ENCODE measurements at regions not wholly inside any gene's neighbourhood (a gene's known extent, or its start where the extent isn't known, plus 50 kb on each side); places are given as distances from the start of the nearest gene placed in this dataset.

DNA sequence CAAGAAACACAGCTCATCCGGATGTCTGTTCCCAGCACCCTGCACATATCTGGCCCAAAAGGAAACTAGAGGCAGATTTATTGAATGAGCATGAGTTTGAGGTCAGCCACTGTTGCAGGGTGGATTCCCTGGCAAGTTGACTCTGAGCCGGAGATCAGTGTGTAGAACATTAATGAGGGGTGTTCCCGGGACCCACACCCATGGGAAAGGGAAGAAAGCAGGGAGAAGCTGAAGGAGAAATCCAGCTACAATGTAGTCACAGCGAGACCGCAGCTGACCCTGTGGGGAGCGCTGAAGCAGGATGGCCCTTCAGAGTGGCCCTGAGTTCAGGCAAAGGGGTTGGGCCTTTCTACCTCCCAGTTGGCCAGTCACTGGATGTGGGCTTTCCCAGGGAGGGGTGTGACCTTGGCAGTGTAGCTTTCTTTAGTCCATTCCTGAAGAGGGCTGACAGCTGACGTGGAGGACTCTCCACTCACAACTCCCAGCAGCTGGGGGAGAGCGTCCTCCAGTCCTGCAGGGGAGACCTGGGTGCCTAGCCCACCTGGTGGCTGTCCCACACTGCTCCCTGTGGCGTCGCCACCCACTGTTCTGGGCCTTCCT is 324.2 kb upstream of the ZMIZ1 start:
- Histone ChIP-seq H3K4me1 (ENCODE audit: control insufficient read depth in 1 of 2, insufficient read depth in 2 of 2, low read length in 2 of 2) (peaks cover 3 to 6% of the 10 kb centered on the region in 2 donors), H3K27ac (ENCODE audit: low read length) (no peak overlapping the region), H3K36me3 (ENCODE audit: control insufficient read depth in 1 of 2, insufficient read depth in 2 of 2, low read length in 2 of 2) (no peaks in the 10 kb centered on the region), H3K27me3 (ENCODE audit: low read depth, low read length) (no peaks in the 10 kb centered on the region), H3K4me3 (ENCODE audit: low read depth in 1 of 2, low read length in 2 of 2) (no peak overlapping the region), H3K9me3 (ENCODE audit: control insufficient read depth in 1 of 2, low read length in 2 of 2) (no peaks in the 10 kb centered on the region)

DNA sequence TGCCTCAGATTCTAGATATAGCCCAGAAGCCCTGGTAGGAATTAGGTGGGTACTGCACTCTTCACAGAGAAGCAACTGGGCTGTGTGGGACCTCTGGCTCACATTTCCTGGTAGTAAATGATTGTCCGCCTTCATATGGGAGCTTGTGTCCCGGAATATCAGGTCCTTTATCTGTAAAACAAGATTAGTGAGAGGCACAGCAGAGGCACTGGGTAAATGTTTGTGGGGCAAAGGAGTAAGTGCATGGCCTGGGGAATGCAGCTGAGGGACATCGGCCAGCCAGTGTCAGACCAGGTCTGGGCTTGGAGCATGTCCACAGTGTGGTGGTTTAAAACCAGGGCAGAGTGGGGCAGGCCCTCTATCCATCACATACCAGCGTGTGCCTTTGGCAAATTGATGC is 323.3 kb upstream of the ZMIZ1 start:
- H3K36me3 ChIP-seq (ENCODE audit: control insufficient read depth in 1 of 2, insufficient read depth in 2 of 2, low read length in 2 of 2) = no peaks in the 10 kb centered on the region
- H3K4me3 ChIP-seq (ENCODE audit: low read depth in 1 of 2, low read length in 2 of 2) = no peak overlapping the region
- peaks cover 3 to 6% of the 10 kb centered on the region in 2 donors for H3K4me1 ChIP-seq (ENCODE audit: control insufficient read depth in 1 of 2, insufficient read depth in 2 of 2, low read length in 2 of 2)
- H3K27me3 ChIP-seq (ENCODE audit: low read depth, low read length) = no peaks in the 10 kb centered on the region
- no peak overlapping the region for H3K27ac ChIP-seq (ENCODE audit: low read length)
- no peaks in the 10 kb centered on the region for H3K9me3 ChIP-seq (ENCODE audit: control insufficient read depth in 1 of 2, low read length in 2 of 2)

DNA sequence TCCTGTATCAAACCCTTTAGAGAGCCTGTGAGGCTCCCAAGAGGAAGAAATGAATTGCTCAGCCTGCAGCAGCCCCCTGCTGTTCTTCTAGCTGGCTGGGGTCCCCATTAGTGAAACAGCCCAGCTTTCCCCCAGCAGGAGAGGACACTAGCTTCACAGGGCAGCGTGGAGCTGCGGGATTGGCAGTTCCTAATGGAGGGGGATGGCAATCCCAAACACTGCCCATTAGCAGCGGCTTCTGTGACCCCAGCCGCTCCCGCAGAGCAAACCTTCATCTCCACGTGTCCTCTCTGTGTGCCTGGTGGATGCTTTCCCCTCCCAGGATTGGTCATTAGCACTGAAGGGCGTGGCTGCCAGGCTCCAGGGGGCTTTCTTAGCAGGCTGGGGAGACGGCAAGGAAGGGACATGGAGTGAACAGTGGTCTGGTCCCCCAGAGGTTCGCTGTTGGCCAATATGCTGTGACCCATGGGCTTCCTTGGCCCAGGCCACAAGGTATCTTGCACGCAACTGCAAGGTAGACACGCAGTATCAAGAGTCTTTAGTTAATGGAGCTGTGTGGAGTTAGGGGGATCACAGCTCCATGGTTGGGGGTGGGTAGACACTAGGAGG is 322.5 kb upstream of the ZMIZ1 start:
- no peaks in the 10 kb centered on the region for H3K9me3 ChIP-seq (ENCODE audit: control insufficient read depth in 1 of 2, low read length in 2 of 2)
- H3K27ac ChIP-seq (ENCODE audit: low read length) = no peak overlapping the region
- no peaks in the 10 kb centered on the region for H3K36me3 ChIP-seq (ENCODE audit: control insufficient read depth in 1 of 2, insufficient read depth in 2 of 2, low read length in 2 of 2)
- H3K4me3 ChIP-seq (ENCODE audit: low read depth in 1 of 2, low read length in 2 of 2) = no peak overlapping the region
- no peaks in the 10 kb centered on the region for H3K27me3 ChIP-seq (ENCODE audit: low read depth, low read length)
- peaks cover 3 to 6% of the 10 kb centered on the region in 2 donors for H3K4me1 ChIP-seq (ENCODE audit: control insufficient read depth in 1 of 2, insufficient read depth in 2 of 2, low read length in 2 of 2)

DNA sequence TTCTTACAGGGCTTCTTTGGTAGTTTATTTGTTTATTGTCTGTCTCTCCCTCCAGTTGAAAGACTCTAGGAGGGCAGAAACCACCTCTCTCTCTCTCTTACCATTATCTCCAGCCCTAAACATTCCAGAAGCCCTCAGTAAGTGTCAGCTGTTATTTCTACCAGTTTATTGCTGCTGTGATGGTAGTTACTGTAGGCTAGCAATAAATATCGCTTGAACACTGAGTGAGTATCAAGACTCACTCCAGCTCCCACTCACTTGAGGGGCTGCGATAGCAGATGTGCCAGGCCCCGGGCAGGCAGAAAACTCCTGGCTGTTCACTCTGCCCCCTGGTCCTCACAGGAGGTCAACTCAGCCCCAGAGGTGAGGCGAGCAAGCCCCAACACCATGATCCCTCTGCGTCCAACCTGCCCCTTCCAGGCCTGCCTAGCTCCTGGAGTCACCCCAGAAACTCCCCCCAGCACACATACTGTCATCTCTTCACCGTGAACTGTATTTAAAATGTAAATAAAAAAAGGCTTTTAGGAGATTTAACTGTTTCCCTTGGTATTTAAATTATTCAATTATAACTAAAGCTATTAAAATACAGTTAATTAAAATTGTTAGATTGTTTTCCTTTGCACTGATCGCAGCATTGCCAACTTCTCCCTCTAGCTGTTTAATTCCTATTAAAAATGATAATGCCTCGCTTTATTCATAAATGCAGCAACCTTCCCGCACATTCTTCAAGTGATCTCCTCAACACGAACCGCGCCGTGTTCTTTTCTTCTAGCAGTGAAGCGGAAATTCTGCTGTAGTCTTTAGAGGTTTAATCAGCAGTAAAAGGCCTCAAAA is 321.1 kb upstream of the ZMIZ1 start:
- no peak overlapping the region for H3K27ac ChIP-seq (ENCODE audit: low read length)

DNA sequence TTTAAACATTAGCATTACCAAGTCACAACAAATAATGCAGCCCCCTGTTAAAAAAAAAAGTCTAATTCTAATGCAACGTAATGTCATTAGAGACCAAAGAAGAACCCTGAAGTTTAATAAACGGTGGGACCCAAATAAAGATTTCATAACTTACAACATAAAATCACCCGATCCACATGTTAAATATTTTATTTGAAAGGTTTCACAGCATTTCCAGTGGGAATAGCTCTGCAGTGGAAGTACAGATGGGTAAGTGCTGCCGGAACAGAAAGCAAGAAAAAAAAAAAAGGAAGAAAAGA is 320.6 kb upstream of the ZMIZ1 start:
- Histone ChIP-seq H3K9me3 (ENCODE audit: control insufficient read depth in 1 of 2, low read length in 2 of 2) (no peaks in the 10 kb centered on the region), H3K27me3 (ENCODE audit: low read depth, low read length) (no peaks in the 10 kb centered on the region), H3K36me3 (ENCODE audit: control insufficient read depth in 1 of 2, insufficient read depth in 2 of 2, low read length in 2 of 2) (no peaks in the 10 kb centered on the region), H3K4me1 (ENCODE audit: control insufficient read depth in 1 of 2, insufficient read depth in 2 of 2, low read length in 2 of 2) (peaks cover 3 to 4% of the 10 kb centered on the region in 2 donors), H3K4me3 (ENCODE audit: low read depth in 1 of 2, low read length in 2 of 2) (no peak overlapping the region), H3K27ac (ENCODE audit: low read length) (no peak overlapping the region)

More for the DNA sequence above, 321.1 kb upstream of the ZMIZ1 start:
- Histone ChIP-seq H3K4me3 (ENCODE audit: low read depth in 1 of 2, low read length in 2 of 2) (no peak overlapping the region), H3K4me1 (ENCODE audit: control insufficient read depth in 1 of 2, insufficient read depth in 2 of 2, low read length in 2 of 2) (peaks cover 3 to 6% of the 10 kb centered on the region in 2 donors), H3K36me3 (ENCODE audit: control insufficient read depth in 1 of 2, insufficient read depth in 2 of 2, low read length in 2 of 2) (no peaks in the 10 kb centered on the region), H3K27me3 (ENCODE audit: low read depth, low read length) (no peaks in the 10 kb centered on the region), H3K9me3 (ENCODE audit: control insufficient read depth in 1 of 2, low read length in 2 of 2) (no peaks in the 10 kb centered on the region)

DNA sequence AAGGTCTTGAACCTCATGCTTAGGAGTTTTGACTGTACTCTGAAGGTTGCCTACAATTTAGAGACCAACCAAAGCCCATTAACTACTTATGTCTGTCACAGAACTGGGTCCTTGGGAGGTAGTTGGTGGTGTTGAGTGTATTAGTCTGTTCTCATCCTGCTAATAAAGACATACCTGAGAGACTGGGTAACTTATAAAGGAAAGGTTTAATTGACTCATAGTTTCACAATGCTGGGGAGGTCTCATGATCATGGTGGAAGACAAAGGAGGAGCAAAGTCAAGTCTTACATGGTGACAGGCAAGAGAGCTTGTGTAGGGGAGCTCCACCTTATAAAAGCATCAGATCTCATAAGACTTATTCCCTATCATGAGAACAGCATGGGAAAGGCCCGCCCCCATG is 319.6 kb upstream of the ZMIZ1 start:
- no peak overlapping the region for H3K4me3 ChIP-seq (ENCODE audit: low read depth in 1 of 2, low read length in 2 of 2)
- no peaks in the 10 kb centered on the region for H3K9me3 ChIP-seq (ENCODE audit: control insufficient read depth in 1 of 2, low read length in 2 of 2)
- no peaks in the 10 kb centered on the region for H3K36me3 ChIP-seq (ENCODE audit: control insufficient read depth in 1 of 2, insufficient read depth in 2 of 2, low read length in 2 of 2)
- no peak overlapping the region for H3K27ac ChIP-seq (ENCODE audit: low read length)
- H3K4me1 ChIP-seq (ENCODE audit: control insufficient read depth in 1 of 2, insufficient read depth in 2 of 2, low read length in 2 of 2) = peaks cover 0 to 2% of the 10 kb centered on the region in 2 donors
- no peaks in the 10 kb centered on the region for H3K27me3 ChIP-seq (ENCODE audit: low read depth, low read length)

DNA sequence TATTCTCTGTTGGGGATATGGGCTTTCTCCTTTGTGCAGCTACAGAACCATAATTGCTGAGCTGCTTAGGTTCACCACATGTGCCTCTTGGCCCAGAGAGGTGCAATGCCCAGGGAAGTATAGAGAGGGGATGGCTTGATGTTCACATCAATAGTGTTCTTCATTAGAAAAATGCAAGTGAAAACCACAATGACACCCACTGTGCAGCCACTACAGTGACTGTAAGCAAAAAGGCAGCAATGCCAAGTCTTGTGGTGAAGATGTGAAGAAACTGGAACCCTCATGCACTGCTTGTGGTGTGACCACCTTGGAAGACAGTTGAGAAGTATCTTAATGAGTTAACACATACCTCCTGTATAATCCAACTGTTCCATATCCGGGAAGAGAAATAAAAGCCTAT is 318.9 kb upstream of the ZMIZ1 start:
- Histone ChIP-seq H3K36me3 (ENCODE audit: control insufficient read depth in 1 of 2, insufficient read depth in 2 of 2, low read length in 2 of 2) (no peaks in the 10 kb centered on the region), H3K27me3 (ENCODE audit: low read depth, low read length) (no peaks in the 10 kb centered on the region), H3K4me1 (ENCODE audit: control insufficient read depth in 1 of 2, insufficient read depth in 2 of 2, low read length in 2 of 2) (no peaks in the 10 kb centered on the region), H3K9me3 (ENCODE audit: control insufficient read depth in 1 of 2, low read length in 2 of 2) (no peaks in the 10 kb centered on the region), H3K4me3 (ENCODE audit: low read depth in 1 of 2, low read length in 2 of 2) (no peak overlapping the region), H3K27ac (ENCODE audit: low read length) (no peak overlapping the region)

DNA sequence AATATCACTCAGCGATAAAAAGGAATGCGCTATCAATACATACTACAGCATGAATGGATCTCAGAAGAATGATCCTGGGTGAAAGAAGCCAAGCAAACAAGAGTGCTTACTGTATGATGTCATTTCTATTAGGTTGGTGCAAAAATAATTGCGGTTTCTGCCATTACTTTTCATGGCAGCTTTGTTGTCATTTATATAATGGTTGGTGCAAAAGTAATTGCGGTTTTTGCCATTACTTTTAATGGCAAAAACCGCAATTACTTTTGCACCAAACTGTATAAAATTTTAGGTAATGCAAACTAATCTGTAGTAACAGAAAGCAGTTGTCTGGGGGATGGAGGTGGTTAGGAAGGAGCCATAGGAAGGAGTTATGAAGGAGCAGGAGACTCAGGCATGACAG is 318.3 kb upstream of the ZMIZ1 start:
- Histone ChIP-seq H3K27ac (ENCODE audit: low read length) (no peak overlapping the region), H3K4me3 (ENCODE audit: low read depth in 1 of 2, low read length in 2 of 2) (no peak overlapping the region), H3K9me3 (ENCODE audit: control insufficient read depth in 1 of 2, low read length in 2 of 2) (no peaks in the 10 kb centered on the region), H3K4me1 (ENCODE audit: control insufficient read depth in 1 of 2, insufficient read depth in 2 of 2, low read length in 2 of 2) (no peaks in the 10 kb centered on the region), H3K27me3 (ENCODE audit: low read depth, low read length) (no peaks in the 10 kb centered on the region), H3K36me3 (ENCODE audit: control insufficient read depth in 1 of 2, insufficient read depth in 2 of 2, low read length in 2 of 2) (no peaks in the 10 kb centered on the region)

DNA sequence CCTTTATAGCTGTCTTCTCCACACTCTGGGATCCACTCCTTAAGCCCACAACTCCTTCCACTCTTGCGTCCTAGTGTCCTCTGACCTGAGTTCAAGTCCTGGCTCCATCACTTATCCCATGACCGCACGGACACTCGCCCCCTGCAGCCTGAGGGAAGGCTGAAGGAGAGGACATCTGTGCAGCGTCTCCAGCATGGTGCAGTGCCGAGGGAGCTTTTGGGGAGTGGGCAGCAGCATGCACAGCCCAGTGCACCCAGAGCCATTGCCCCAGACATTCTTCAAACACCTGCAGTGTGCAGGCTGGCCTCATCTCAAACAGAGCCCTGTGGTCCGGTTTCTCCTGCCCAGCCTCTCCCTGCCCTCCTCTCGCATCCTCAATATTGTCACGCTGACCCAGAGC is 317.1 kb upstream of the ZMIZ1 start:
- H3K27me3 ChIP-seq (ENCODE audit: low read depth, low read length) = no peaks in the 10 kb centered on the region
- H3K27ac ChIP-seq (ENCODE audit: low read length) = no peak overlapping the region
- no peaks in the 10 kb centered on the region for H3K9me3 ChIP-seq (ENCODE audit: control insufficient read depth in 1 of 2, low read length in 2 of 2)
- H3K4me3 ChIP-seq (ENCODE audit: low read depth in 1 of 2, low read length in 2 of 2) = no peak overlapping the region
- peaks cover 6% of the 10 kb centered on the region in 2 donors for H3K4me1 ChIP-seq (ENCODE audit: control insufficient read depth in 1 of 2, insufficient read depth in 2 of 2, low read length in 2 of 2)
- H3K36me3 ChIP-seq (ENCODE audit: control insufficient read depth in 1 of 2, insufficient read depth in 2 of 2, low read length in 2 of 2) = no peaks in the 10 kb centered on the region

DNA sequence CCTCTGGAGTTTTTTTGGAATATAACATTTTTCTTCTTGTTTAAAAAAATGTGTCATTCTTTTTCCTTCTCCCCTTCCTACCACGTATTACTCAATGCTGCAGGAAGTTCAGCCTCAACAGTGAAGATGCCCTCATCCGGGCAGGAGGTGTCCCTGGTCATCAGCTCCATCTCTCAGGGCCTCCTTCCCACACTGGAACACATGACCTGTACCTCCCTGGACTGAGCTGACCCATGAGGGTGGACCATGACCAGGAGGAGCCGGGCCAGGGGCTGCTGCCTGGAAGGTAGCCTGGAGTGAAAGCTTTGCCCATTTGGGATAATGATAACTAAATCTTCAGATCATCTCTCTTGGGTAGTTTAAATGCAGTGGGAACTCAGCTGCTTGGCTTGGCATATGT is 316.5 kb upstream of the ZMIZ1 start:
- H3K4me1 ChIP-seq (ENCODE audit: control insufficient read depth in 1 of 2, insufficient read depth in 2 of 2, low read length in 2 of 2) = peaks cover 6 to 10% of the 10 kb centered on the region in 2 donors
- no peaks in the 10 kb centered on the region for H3K9me3 ChIP-seq (ENCODE audit: control insufficient read depth in 1 of 2, low read length in 2 of 2)
- no peak overlapping the region for H3K4me3 ChIP-seq (ENCODE audit: low read depth in 1 of 2, low read length in 2 of 2)
- no peak overlapping the region for H3K27ac ChIP-seq (ENCODE audit: low read length)
- no peaks in the 10 kb centered on the region for H3K27me3 ChIP-seq (ENCODE audit: low read depth, low read length)
- H3K36me3 ChIP-seq (ENCODE audit: control insufficient read depth in 1 of 2, insufficient read depth in 2 of 2, low read length in 2 of 2) = no peaks in the 10 kb centered on the region

DNA sequence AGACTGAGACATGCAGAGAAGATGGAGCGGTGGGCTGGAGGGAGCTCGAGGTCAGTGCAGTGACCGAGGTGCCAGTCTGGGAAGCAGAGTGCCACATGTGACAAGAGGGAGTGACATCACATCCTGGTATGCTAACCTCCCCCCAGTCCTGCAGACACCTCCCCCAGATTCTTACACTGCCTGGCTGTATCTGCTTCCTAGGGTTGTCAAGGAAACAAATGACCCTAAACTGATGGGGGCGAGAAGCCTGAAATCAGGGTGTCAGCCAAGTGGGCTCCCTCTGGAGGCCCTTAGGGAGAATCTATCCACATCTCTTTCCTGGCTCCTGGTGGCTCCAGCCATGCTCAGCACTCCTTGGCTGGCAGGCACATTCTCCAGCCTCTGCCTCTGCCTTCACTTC is 316.1 kb upstream of the ZMIZ1 start:
- Histone ChIP-seq H3K27ac (ENCODE audit: low read length) (no peak overlapping the region), H3K4me3 (ENCODE audit: low read depth in 1 of 2, low read length in 2 of 2) (no peak overlapping the region), H3K9me3 (ENCODE audit: control insufficient read depth in 1 of 2, low read length in 2 of 2) (no peaks in the 10 kb centered on the region), H3K27me3 (ENCODE audit: low read depth, low read length) (no peaks in the 10 kb centered on the region), H3K36me3 (ENCODE audit: control insufficient read depth in 1 of 2, insufficient read depth in 2 of 2, low read length in 2 of 2) (no peaks in the 10 kb centered on the region), H3K4me1 (ENCODE audit: control insufficient read depth in 1 of 2, insufficient read depth in 2 of 2, low read length in 2 of 2) (peaks cover 6 to 10% of the 10 kb centered on the region in 2 donors)

Measured in muscle layer of duodenum (tissue), 2 donors.